GM21576 (cell line): ENCODE measurements at regions not wholly inside any gene's neighbourhood (a gene's known extent, or its start where the extent isn't known, plus 50 kb on each side); places are given as distances from the start of the nearest gene placed in this dataset.
"Not testable (repeated sequence)": the region's sequence is repeated elsewhere in the genome, so short reads cannot be mapped to it uniquely, and the experiment has no call there.

Experiments
- ATAC-seq: cut with Tn5 transposase; IDR thresholded peaks from one replicate; pipeline ENCODE4 v1.9.1; 2021; ENCODE audit warnings: mild to moderate bottlenecking, moderate library complexity; ENCODE audit not compliant: unreplicated experiment

DNA sequence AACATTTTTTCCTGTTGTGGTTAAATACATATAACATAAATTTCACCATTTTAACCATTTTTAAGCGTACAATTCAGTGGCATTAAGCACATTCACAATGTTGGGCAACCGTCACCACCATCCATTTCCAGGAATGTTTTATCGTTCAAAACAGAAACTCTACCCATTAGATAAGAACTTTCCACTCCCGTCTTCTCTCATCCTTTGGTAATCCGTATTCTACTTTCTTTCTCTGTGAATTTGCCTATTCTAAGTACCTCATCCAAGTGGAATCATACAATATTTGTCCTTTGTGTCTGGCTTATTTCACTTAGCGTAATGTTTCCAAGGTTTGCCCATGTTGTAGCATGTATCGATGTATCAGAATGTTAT, 336.0 kb downstream of the RRAGC start:
- ATAC-seq: no peak

DNA sequence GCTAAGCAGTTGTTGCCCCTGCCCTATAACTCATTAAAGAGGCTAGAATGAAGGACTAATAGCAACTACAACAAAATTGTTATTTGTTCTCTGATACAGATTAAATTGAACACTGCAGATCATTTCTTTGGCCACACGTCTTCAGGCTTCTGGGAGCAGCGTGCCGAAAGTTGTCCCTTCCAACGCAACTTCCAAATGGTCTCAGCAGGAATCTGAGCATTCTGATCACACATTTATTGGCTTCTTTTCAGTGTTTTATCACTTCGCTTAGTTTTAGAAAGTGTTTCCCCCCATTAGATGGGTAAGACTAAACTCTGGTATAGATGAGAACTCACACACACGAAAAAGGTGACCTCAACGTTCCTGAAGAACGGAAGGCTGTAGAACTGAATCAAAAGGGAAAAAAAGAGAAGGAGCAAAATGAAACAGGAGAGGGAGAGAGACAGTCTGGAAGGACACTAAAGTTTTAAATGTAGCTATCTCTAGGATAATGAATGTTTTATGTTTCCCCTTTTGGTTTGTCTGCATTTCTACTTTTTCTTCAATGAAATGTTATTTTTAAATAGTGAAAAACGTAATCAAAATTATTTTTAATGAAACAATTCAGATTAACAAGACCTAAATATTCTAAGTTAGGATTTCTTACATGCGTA, 336.5 kb downstream of the RRAGC start:
- no peak for ATAC-seq

GRCh38 chr1:38516560-38516959, 343.0 kb downstream of the RRAGC start:
- ATAC-seq: no peak

DNA sequence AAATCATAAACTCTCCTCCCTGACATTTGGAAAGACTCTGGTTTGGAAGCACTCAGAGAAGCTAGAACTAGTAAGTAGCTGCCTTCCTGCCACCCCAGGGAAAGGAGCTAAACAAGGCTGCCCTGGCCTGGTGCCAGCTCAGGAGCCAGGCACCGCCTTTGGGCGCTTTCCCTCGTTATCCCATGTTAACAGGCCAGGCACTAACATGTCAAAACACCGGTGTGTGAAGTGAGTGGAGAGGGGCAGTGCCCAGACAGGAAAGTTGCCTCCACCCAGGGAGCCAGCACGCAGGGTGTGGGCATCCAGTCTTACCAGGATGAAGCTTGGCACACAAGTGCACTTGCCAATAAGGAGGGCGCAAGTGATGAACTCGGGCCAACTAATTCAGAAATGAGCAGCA, 346.8 kb downstream of the RRAGC start:
- ATAC-seq: no peak

GRCh38 chr1:38512024-38512767, 347.4 kb downstream of the RRAGC start:
- ATAC-seq: no peak

DNA sequence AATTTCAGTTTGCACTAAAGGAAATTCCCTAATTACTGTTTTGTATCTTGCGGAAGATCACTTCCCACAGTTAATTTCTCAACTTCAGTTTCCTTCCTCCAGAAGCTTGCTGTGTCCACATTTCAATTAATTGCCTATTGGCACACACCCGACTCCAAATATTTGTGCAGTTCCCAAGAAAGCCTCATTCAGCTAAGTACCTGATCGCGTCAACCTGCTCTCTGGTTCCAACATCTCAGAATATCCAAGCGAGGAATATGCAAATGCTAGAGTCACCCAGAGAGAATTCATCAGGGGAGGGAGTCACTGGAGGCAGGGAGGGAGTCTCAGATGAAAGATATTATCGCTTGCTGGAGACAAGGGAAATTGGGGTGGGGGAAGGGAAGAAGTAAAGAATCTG, 351.3 kb downstream of the RRAGC start:
- ATAC-seq: no peak

- no peak for ATAC-seq
Observed at GRCh38 chr1:38507563-38507962, 352.0 kb downstream of the RRAGC start.

- ATAC-seq: no peak
Observed at GRCh38 chr1:38505944-38506343, 353.6 kb downstream of the RRAGC start.

DNA sequence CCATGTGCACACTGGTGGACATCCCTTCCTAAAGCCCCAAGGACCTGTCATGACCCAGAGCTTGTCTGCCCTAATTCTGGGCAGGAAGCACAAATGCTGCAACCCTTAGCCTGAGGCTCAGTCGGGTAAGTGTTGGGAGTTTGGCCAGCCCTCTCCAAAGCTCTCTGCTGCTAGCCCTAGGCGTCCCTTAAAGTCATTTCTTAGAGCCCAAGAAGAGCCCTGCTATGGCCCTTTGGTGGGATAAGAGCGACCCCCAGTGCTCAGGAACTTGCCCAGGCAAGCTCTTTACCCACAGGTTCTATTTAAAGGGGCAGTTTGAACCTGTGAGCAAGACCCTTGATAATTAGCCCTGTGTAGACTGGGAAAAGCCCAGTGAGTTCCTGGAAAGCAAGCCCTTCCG, 356.8 kb downstream of the RRAGC start:
- ATAC-seq: no peak

DNA sequence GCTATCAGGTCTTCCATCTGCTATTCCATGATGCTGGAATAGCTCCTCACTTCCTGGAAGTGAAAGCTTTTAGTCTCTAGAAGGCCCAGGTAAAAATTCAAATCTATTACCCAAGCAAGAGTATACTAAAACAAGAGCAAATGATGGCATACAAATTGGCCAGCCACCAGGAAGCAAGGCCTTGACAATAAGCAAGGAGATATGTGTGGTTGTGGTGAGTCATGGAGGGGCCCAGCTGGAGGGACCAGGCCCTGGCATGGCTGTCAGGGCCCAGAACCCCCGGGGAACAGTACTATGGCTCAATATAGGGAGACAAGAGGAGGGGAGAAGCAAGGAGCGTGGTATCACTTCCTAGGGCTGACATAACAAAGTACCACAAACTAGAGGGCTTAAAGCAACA, 358.7 kb downstream of the RRAGC start:
- no peak for ATAC-seq

DNA sequence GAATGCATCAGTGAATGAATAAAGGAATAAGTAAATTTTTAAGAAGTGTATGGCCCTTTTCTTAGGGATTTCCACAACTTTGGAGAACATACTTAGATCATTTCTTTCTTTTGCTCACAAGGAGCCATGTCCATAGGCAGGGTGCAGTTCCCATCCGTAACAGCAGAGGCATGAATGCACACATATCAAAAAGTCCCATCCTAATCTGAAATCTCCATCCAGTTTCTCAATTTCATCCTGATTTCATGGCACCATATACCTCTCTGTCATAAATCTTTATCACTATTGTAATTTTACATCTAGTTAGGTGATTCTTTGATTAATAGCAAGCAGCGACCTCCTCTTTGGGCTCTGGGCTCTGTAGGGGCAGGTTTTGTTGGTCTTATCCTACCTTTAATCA, 359.2 kb downstream of the RRAGC start:
- no peak for ATAC-seq

GRCh38 chr1:38498686-38499085, 360.9 kb downstream of the RRAGC start:
- no peak for ATAC-seq

- ATAC-seq: no peak
Observed at GRCh38 chr1:38497921-38498656, 361.5 kb downstream of the RRAGC start.

DNA sequence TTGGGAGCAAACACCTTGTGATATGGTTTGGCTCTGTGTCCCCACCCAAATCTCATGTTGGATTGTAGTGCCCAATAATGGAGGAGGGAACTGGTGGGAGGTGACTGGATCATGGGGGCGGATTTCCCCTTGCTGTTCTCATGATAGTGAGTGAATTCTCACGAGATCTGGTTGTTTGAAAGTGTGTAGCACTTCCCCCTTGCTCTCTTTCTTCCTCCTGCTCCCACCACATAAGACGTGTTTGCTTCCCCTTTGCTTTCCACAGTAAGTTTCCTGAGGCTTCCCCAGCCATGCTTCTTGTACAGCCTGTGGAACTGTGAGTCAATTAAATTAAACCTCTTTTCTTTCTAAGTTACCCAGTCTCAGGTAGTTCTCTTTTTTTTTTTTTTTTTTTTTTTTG, 366.3 kb downstream of the RRAGC start:
- ATAC-seq: not testable (repeated sequence)

GRCh38 chr1:38489844-38490270, 369.7 kb downstream of the RRAGC start:
- no peak for ATAC-seq

GRCh38 chr1:38488162-38488898, 371.2 kb downstream of the RRAGC start:
- no peak for ATAC-seq

DNA sequence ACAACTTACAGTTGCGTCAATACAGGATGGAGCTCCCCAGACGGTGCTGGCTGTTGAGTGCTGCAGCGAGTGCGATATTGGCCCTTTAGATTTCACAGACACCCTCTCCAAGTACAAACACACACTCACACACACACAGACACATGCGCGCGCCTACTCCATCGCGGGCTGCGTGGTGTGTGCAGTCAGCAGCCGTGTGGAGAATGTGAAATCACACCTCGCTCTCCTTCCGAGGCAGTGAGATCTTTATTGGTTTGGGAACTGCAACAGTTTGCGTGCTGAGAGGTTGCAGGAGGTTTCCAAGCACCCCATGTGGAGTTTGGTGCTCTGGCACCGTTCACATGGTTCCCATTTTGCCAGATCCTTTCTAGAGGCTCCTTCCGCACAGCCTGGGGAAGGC, 372.2 kb downstream of the RRAGC start:
- no peak for ATAC-seq

DNA sequence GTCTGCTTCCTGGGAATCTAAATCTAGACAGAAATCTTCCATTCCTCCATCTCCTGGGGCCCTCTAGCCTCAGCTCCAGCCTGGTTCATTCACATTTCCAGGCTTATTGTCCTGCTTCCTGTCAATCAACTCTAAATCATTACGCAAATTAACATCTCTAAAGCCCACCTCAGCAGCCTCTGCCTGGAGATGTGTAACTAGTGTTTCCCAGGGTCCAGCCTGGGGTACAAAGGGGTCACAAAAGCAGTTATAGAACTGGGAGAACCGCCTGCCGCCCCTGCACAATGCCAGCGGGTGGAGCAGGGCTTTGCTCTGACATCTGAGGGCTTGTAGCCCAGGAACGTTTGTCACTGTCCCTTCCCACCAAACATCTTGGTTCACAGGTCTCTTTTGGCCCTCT, 373.5 kb downstream of the RRAGC start:
- no peak for ATAC-seq

DNA sequence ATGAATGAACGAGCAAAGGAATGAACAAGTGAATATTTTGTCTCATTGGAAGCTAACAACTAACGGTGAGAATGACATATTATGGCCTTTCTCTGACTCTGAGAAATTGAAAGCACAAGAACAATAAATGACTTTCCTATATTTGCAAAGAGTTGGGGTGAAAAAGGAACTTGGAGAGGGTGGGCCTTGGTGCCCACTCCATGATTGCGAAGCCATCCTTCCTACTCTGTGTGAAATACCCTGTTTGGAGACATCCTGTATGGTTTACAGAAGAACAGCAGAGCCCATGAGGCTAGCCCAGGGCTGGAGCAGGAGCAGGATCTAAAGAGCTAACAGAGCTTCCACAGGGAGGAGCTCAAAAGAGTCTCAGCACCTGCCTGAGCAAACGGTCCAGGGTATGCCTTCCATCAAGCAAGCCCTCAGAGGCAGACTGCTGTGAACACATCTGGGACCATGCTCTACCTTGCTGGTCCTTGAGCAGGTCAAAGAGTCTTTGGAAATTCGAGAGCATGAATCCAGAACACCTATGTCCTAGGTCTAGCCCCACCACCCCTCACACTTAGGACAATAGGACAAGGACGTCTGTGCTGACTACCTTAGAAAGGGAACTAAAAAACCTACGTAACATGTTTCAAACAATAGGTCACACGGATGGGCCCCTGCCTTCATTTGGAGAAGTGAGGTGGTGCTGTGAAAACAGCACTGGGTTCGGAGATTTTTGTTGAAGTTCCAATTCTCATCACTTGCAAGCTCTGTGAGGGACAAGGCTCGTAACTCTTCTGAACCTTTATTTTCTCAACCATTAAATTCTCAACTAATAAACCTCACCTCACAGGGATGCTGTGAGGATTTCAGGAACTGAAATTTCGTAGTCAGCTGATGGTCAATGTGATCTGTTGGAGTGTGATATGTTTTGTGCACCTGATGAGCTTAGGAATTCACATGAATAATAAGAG, 377.4 kb downstream of the RRAGC start:
- no peak for ATAC-seq

DNA sequence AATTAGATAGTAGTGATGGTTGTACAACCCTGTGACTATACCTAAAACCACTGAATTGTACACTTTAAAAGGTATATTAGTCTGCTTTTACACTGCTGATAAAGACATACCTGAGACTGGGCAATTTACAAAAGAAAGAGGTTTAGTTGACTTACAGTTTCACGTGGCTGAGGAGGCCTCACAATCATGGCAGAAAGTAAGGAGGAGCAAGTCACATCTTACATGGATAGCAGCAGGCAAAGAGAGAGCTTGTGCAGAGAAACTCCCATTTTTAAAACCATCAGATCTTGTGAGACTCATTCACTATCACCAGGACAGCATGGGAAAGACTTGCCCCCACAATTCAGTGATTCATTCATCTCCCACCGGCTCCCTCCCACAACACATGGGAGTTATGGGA, 379.9 kb downstream of the RRAGC start:
- ATAC-seq: not testable (repeated sequence)
